ENCODE measurements at regions not wholly inside any gene's neighbourhood (a gene's known extent, or its start where the extent isn't known, plus 50 kb on each side); places are given as distances from the start of the nearest gene placed in this dataset.

GRCh38 chr14:34124585-34124984, 173.7 kb upstream of the EGLN3 start:
- H3K4me2 ChIP-seq (ENCODE audit: insufficient read depth, low read length): no peak overlapping the region
- ChIA-PET POLR2A (no interaction called here), CTCF (interaction anchor here (1.3 kb wide), 1 partner anchor 26 kb away, joined by 3 read pairs; no protein-coding TSS in a partner anchor)
- no peaks in the 10 kb centered on the region for H3K9me1 ChIP-seq (replicated peaks; ENCODE audit: control insufficient read depth, extremely low read depth, insufficient read depth, low read length)
- no TSS peak for BruUV-seq (replicated peaks)
- intact Hi-C loops (cut with micrococcal nuclease) (no loop called here), dilution Hi-C loops (cut with MboI; ENCODE audit: extremely low pct_ligation_motif_present, low sequenced_read_pairs) (no loop called here)
- TF ChIP-seq EZH2 (IDR thresholded peaks at IDR 0.05; ENCODE audit: borderline replicate concordance, low read depth, low read length, severe bottlenecking): no peak
- TF ChIP-seq CTCF (IDR thresholded peaks at IDR 0.05; ENCODE audit: extremely low read depth in 1 of 2, insufficient read depth in 1 of 2, low read depth in 1 of 2, low read length in 2 of 2): no peak
- TF ChIP-seq JUN (IDR thresholded peaks at IDR 0.05; ENCODE audit: borderline replicate concordance, insufficient read depth, insufficient read length, low read depth): no peak
- no peak for TF ChIP-seq POLR2AphosphoS5 (IDR thresholded peaks at IDR 0.05; ENCODE audit: insufficient read depth, low read depth, low read length)
- no peak for TF ChIP-seq MAX (IDR thresholded peaks at IDR 0.05; ENCODE audit: insufficient read depth, insufficient read length)
- TF ChIP-seq FOS (IDR thresholded peaks at IDR 0.05; ENCODE audit: borderline replicate concordance, insufficient read depth, low read length): no peak
- TF ChIP-seq POLR2A (IDR thresholded peaks at IDR 0.05; ENCODE audit: low read depth, low read length): no peak
- TF ChIP-seq GATA2 (IDR thresholded peaks at IDR 0.05; ENCODE audit: insufficient read depth, insufficient read length, low read depth, low read length): no peak
- TF ChIP-seq MYC (IDR thresholded peaks at IDR 0.05; ENCODE audit: low read depth, low read length): no peak
- H4K20me1 ChIP-seq (replicated peaks; ENCODE audit: control insufficient read depth, extremely low read depth, insufficient read depth, low read length): no peaks in the 10 kb centered on the region
- H3K4me1 ChIP-seq (ENCODE audit: control insufficient read depth, extremely low read depth, insufficient read depth, low read length): no peaks in the 10 kb centered on the region
- H3K79me2 ChIP-seq (ENCODE audit: control insufficient read depth, insufficient read depth, low read length): no peaks in the 10 kb centered on the region
- DNase-seq (ENCODE audit: low read depth, low spot score) (no peak), FAIRE-seq (no peak)
- H3K4me3 ChIP-seq (replicated peaks in 1 of 3; ENCODE audit: insufficient read depth in 1 of 3, low read depth in 1 of 3, low read length in 3 of 3): no peak overlapping the region
- no peaks in the 10 kb centered on the region for H3K36me3 ChIP-seq (ENCODE audit: control insufficient read depth in 2 of 2, extremely low read depth in 1 of 2, insufficient read depth in 2 of 2, low read length in 2 of 2)
- no peak overlapping the region for H3K9ac ChIP-seq (replicated peaks; ENCODE audit: extremely low read depth, insufficient read depth, low read length)
- H3K9me3 ChIP-seq (replicated peaks; ENCODE audit: control insufficient read depth, insufficient read depth, low read length): no peaks in the 10 kb centered on the region
- no peak overlapping the region for H2AFZ ChIP-seq (ENCODE audit: low read depth, low read length)
- no peaks in the 10 kb centered on the region for H3K27me3 ChIP-seq (ENCODE audit: control insufficient read depth in 2 of 2, insufficient read depth in 2 of 2, low read length in 2 of 2)
- no peak overlapping the region for H3K27ac ChIP-seq (ENCODE audit: insufficient read depth, low read depth, low read length)

Measured in endothelial cell of umbilical vein (primary cell).